ENCODE measurements at regions not wholly inside any gene's neighbourhood (a gene's known extent, or its start where the extent isn't known, plus 50 kb on each side); places are given as distances from the start of the nearest gene placed in this dataset.
"Not testable (repeated sequence)": the region's sequence is repeated elsewhere in the genome, so short reads cannot be mapped to it uniquely, and the experiment has no call there.

DNA sequence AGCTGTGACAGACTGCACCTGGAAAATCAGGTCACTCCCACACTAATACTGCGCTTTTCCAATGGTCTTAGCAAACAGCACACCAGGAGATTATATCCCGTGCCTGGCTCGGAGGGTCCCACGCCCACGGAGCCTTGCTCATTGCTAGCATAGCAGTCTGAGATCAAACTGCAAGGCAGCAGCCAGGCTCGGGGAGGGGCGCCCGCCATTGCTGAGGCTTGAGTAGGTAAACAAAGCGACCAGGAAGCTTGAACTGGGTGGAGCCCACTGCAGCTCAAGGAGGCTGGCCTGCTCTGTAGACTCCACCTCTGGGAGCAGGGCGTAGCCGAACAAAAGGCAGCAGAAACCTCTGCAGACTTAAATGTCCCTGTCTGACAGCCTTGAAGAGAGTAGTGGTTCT is 121.8 kb upstream of the WDR75 start:
- dilution Hi-C loops (cut with HindIII; ENCODE audit: low sequenced_read_pairs, unreplicated experiment), result not testable (repeated sequence)

More for the DNA sequence above, 121.8 kb upstream of the WDR75 start:
- H3K79me1 ChIP-seq (ENCODE audit: low read depth in 1 of 2, low read length in 2 of 2); H3K18ac ChIP-seq (ENCODE audit: low read depth, low read length); H3K4me2 ChIP-seq (ENCODE audit: low read depth, low read length); H3K4me1 ChIP-seq (ENCODE audit: control insufficient read depth, insufficient read depth, low read length); ATAC-seq (ENCODE audit: low read depth); H2AFZ ChIP-seq (replicated peaks; ENCODE audit: low read length, poor library complexity); H3K36me3 ChIP-seq (ENCODE audit: control insufficient read depth, insufficient read depth, low read length); CTCF ChIA-PET; H3K56ac ChIP-seq (ENCODE audit: extremely low read depth, insufficient read depth, low read length); H2BK15ac ChIP-seq (ENCODE audit: low read depth, low read length); H4K91ac ChIP-seq (ENCODE audit: insufficient read depth, low read depth, low read length); in situ Hi-C loops (cut with MboI; ENCODE audit: low sequenced_read_pairs); H3K4me3 ChIP-seq (ENCODE audit: insufficient read depth, low read depth, low read length); H2AK5ac ChIP-seq (ENCODE audit: low read depth, low read length); H3K9ac ChIP-seq (ENCODE audit: low read depth, low read length); H3K27me3 ChIP-seq (ENCODE audit: control insufficient read depth, insufficient read depth, low read length); H4K8ac ChIP-seq (ENCODE audit: low read depth in 2 of 2, low read length in 2 of 2); H2BK5ac ChIP-seq (ENCODE audit: low read depth, low read length, poor library complexity, severe bottlenecking); H2BK20ac ChIP-seq (ENCODE audit: low read depth, low read length); H3K23ac ChIP-seq (ENCODE audit: low read depth, low read length); H2BK120ac ChIP-seq (ENCODE audit: low read depth, low read length); DNase-seq; BruUV-seq (replicated peaks); intact Hi-C loops (cut with micrococcal nuclease); H4K20me1 ChIP-seq (ENCODE audit: insufficient read depth, low read length); H3K14ac ChIP-seq (replicated peaks; ENCODE audit: low read depth, low read length); H3K4ac ChIP-seq (ENCODE audit: low read depth, low read length); H3K9me3 ChIP-seq (ENCODE audit: control insufficient read depth, insufficient read depth, low read length); POLR2A ChIA-PET (ENCODE audit: unreplicated experiment); H3K27ac ChIP-seq (ENCODE audit: insufficient read depth, low read length); H3K9me1 ChIP-seq (ENCODE audit: insufficient read depth, low read length); H4K5ac ChIP-seq (ENCODE audit: low read depth, low read length); H2AK9ac ChIP-seq (replicated peaks; ENCODE audit: low read depth, low read length, poor library complexity): not testable (repeated sequence)
- WGBS, 2 experiments (ENCODE audit: extremely low coverage in 2 of 2, insufficient read length in 1 of 2), result 97% methylated on average over 3 of the region's 11 CpGs; no CpG with 5 or more reads in 1 of the 2 experiments

Measured in IMR-90 (cell line).